ENCODE measurements at regions not wholly inside any gene's neighbourhood (a gene's known extent, or its start where the extent isn't known, plus 50 kb on each side); places are given as distances from the start of the nearest gene placed in this dataset.

DNA sequence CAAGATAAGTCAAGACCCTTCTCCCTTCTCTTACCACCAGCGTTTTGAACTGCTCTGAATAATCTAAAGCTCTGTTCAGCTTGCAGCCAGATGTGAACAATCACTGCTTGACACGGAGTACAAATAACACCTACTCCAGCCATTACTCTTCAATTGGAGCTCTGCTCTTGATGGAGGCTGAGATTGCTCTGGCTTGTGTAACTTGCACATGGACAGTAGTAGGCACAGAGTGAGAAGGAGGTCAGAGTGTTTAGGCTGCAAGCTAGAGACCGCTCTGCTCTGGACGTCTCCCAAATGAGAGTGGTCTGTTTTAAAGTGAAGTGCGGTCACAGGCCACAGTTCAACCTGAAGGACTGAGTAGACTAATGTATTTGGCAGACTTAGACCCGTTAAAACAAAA lies 158.3 kb downstream of the HDGFL1 start:
- TF ChIP-seq, protein P1, sequence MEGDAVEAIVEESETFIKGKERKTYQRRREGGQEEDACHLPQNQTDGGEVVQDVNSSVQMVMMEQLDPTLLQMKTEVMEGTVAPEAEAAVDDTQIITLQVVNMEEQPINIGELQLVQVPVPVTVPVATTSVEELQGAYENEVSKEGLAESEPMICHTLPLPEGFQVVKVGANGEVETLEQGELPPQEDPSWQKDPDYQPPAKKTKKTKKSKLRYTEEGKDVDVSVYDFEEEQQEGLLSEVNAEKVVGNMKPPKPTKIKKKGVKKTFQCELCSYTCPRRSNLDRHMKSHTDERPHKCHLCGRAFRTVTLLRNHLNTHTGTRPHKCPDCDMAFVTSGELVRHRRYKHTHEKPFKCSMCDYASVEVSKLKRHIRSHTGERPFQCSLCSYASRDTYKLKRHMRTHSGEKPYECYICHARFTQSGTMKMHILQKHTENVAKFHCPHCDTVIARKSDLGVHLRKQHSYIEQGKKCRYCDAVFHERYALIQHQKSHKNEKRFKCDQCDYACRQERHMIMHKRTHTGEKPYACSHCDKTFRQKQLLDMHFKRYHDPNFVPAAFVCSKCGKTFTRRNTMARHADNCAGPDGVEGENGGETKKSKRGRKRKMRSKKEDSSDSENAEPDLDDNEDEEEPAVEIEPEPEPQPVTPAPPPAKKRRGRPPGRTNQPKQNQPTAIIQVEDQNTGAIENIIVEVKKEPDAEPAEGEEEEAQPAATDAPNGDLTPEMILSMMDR (IDR thresholded peaks at IDR 0.05 in 8 of 11, conservative IDR thresholded peaks at IDR 0.05 in 3 of 11): no peak
- no peak for TF ChIP-seq POLR2AphosphoS5 (IDR thresholded peaks at IDR 0.05)
